22Rv1 (cell line): ENCODE measurements at regions not wholly inside any gene's neighbourhood (a gene's known extent, or its start where the extent isn't known, plus 50 kb on each side); places are given as distances from the start of the nearest gene placed in this dataset.
"Not testable (repeated sequence)": the region's sequence is repeated elsewhere in the genome, so short reads cannot be mapped to it uniquely, and the experiment has no call there.

Source experiments
- H3K27ac ChIP-seq: fragments of 450-650 bp; 2 replicates; pipeline ENCODE4 v1.5.1; 2017
- ZFX ChIP-seq: fragments of 450-650 bp; IDR thresholded peaks from 2 replicates; pipeline ENCODE4 v1.6.1; 2017; ENCODE audit warnings: antibody characterized with exemption, borderline replicate concordance
- TF ChIP-seq, protein P1 (sequence below): fragments of 450-650 bp; IDR thresholded peaks from 2 replicates; pipeline ENCODE4 v1.5.1; 2017; ENCODE audit warnings: mild to moderate bottlenecking

DNA sequence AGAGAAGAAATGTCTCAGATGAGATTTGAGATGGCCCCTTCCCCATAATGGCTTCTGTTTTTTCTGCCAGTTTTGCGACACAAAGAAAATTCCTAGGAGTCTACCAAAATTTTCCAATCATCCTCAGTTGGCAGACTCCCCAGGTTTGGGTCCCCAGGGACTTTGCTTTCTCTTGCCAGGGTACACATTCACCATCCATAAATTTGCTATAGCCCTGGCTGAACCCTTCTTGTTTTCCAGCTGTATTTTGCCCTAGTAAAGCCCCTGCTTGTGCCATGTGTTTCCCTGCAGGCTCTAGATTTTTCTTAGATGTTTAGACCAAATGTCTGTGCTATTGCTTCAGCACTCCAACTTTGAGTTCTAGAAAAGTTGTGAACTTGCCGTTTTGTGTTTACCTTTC, 283.2 kb downstream of the ANXA1 start:
- H3K27ac ChIP-seq, result no peak overlapping the region
- TF ChIP-seq, protein P1, sequence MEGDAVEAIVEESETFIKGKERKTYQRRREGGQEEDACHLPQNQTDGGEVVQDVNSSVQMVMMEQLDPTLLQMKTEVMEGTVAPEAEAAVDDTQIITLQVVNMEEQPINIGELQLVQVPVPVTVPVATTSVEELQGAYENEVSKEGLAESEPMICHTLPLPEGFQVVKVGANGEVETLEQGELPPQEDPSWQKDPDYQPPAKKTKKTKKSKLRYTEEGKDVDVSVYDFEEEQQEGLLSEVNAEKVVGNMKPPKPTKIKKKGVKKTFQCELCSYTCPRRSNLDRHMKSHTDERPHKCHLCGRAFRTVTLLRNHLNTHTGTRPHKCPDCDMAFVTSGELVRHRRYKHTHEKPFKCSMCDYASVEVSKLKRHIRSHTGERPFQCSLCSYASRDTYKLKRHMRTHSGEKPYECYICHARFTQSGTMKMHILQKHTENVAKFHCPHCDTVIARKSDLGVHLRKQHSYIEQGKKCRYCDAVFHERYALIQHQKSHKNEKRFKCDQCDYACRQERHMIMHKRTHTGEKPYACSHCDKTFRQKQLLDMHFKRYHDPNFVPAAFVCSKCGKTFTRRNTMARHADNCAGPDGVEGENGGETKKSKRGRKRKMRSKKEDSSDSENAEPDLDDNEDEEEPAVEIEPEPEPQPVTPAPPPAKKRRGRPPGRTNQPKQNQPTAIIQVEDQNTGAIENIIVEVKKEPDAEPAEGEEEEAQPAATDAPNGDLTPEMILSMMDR, result no peak
- TF ChIP-seq ZFX, result no peak

DNA sequence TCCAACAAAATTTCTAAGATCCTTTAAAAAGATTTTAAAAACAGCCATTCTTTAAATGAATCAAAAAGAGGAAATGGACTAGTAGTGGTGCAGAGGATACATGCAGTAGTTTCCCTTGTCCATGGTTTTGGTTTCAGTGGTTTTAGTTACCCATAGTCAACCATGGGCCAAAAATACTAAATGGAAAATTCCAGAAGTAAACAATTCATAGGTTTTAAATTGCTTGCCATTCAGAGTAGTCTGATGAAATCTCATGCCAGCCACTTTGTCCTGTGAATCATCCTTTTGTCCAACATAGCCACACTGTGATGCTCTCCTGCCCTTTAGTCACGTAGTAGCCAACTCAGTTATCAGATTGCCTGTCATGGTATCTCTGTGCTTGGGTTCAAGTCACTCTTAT, 286.1 kb downstream of the ANXA1 start:
- TF ChIP-seq, protein P1, result no peak
- TF ChIP-seq ZFX, result no peak
- H3K27ac ChIP-seq, result no peak overlapping the region

DNA sequence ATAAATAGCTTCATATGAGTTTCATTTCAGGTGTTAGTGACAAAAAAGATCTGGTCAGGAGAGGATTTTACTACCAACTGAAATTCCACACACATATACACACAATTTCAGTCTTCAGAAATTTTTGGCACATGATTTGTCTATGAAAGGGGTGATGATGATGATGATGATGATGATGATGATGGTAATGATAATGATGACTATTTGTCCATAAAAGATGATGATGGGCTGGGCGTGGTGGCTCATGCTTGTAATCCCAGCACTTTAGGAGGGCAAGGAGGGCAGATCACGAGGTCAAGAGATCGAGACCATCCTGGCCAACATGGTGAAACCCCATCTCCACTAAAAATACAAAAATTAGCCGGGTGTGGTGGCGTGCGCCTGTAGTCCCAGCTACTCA, 288.2 kb downstream of the ANXA1 start:
- not testable (repeated sequence) for H3K27ac ChIP-seq

DNA sequence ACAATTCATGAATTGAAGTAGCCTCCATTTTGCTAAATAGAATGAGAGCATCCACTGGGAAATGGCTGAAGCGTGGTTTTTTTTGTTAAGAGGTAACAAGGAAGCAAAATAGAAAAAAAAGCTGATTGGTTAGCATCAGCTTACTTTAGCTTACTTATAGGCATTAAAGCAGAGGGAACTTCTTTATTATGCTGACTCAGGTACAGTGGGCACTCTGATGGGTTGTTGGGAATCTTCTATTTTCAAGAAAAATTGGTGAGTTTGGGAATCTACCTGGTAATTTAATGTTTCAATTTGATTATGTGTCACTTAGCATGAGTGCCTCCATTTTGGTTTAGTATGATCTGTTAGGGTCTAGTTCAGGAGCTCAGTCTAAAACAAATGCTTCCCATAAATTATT, 289.6 kb downstream of the ANXA1 start:
- no peak overlapping the region for H3K27ac ChIP-seq
- TF ChIP-seq, protein P1, result no peak
- TF ChIP-seq ZFX, result no peak

DNA sequence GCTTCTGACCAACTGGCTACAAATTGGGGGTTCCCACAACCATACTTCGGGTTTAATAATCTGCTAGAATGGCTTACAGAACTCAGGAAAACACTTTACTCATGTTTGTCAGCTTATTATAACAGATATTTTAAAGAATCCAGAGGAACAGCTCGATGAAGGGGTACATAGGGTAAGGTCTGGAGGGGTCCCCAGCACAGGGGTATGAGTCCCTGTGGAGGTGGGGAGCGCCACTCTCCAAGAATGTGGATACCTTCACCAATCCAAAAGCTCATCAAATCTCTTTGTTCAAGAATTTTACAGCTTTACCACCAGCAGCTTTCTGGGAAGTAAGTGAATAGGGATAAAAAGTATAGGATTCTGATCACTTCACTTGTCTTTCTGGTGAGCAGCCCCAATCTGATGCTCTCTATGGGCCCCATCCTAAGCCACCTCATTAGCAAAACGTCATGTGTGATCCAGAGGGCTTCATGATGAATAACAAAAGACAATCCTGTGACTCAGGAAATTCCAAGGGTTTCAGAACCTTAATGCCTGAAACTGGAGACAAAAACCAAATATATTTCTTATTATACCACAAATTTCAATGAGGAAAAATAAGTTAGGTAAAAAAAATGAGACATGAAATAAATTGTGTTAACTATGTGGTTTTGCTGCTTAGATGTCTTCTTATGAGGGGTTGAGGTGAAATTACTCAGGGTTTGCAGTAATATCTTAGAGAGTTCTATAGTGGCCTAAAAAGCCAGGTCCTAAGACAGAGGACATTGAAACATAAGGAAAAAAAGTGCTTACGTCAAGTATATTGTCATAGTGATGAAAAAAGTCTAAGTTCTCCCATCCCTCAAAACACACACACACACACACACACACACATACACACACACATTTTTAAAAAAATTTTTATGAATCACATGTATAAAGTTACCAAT, 290.5 kb downstream of the ANXA1 start:
- H3K27ac ChIP-seq, result no peak overlapping the region
- TF ChIP-seq, protein P1, result no peak
- no peak for TF ChIP-seq ZFX

DNA sequence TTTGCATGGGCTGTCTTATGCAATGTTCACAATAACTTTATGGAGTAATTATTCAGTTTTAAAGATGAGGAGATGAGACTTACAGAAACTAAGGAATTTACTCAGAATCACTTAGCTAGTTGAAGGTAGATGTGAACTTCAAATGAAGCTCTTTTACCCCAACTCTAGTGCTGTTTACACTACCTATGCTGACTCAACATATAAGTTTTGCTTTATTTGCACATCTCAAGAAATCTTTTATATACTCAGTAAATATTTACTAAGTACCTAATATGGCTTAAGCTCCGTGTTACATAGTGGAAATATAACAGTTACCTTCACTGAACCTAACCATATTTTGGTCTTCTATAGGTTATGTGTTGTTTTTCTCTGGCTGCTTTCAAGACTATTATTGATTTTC, 293.2 kb downstream of the ANXA1 start:
- peak overlapping the region; percentile 53 for H3K27ac ChIP-seq
- no peak for TF ChIP-seq ZFX
- TF ChIP-seq, protein P1, result no peak

DNA sequence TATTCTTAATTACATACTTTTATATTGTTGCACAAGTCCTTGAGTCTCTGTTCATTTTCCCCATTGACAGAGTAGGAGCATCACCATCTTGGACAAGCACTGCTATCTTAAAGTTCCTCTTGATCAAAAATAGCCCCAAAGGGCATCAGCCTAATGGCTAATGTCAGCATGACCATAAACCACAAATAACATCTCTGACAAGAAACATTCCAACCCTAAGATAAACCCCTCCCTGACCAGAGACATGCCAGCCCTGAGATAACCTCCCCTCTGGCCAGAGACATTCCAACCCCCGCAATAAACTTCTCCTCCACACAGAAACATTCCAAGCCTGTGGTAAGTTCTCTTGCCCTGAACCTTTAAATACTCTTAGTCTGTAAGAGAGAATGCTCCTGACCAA, 293.7 kb downstream of the ANXA1 start:
- peak overlapping the region; percentile 53 for H3K27ac ChIP-seq

DNA sequence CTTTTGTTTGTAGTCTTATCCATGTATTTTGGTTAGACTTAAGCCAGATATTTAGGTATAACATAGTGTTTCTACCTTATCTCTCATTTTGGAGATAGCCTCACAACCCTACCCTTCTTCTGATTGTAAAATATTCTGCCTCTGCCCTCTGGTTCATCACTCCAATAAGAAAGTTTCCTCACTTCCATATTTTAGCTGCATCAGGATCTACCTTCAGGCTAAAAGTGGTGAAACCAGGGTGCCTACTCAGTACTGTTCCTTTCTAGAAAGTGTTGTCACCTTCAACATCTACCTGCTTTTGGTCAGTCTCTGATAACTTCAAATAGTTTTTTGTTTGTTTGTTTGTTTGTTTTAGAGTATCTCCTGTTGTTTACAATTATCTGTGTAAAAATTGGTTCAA, 294.6 kb downstream of the ANXA1 start:
- no peak overlapping the region for H3K27ac ChIP-seq
- no peak for TF ChIP-seq ZFX
- TF ChIP-seq, protein P1, result no peak
